Middle frontal gyrus (tissue), 1 donor: ENCODE measurements at regions not wholly inside any gene's neighbourhood (a gene's known extent, or its start where the extent isn't known, plus 50 kb on each side); places are given as distances from the start of the nearest gene placed in this dataset.

ENCODE experiments used
- DNase-seq: peaks from one replicate; pipeline ENCODE4 v3.0.0-alpha.2; 2015; ENCODE audit warnings: low spot score; ENCODE audit errors: extremely low spot score

DNA sequence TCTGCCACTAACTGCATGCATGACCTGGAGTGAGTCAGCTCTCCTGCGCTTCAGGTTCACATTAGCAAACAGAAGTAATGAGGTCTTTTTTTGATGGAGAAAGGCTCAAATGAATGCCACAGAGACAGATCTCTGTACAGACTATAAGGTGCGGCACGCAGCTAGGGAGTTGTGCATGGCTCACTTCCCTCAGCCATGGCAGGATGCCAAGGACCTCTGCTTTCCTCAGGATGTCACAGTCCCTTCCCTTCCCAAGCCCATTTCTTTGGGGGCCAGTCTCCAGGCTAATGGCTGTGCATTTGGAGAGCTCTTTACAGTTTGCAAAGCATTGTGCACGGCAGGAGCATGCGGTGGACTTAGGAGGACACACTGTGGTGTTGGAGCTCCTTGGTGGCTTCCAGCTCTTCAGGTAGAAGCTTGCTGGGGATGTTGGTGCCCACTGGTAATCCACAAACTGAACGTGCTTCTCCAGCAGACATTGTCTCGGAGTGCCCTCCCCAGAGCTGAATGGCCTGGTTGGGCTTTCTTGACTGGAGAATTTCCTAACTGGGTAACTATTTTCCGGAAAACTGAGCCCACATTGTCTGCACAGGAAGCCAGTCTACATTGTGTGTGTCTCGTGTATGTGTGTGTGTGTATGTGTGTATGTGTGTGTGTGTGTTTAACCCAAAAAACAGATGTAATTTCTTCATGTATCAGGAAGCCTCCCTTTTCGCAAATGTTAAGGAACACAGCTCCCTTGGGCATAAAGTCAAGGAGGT is 172.5 kb upstream of the TLE3 start:
- no peak for DNase-seq

DNA sequence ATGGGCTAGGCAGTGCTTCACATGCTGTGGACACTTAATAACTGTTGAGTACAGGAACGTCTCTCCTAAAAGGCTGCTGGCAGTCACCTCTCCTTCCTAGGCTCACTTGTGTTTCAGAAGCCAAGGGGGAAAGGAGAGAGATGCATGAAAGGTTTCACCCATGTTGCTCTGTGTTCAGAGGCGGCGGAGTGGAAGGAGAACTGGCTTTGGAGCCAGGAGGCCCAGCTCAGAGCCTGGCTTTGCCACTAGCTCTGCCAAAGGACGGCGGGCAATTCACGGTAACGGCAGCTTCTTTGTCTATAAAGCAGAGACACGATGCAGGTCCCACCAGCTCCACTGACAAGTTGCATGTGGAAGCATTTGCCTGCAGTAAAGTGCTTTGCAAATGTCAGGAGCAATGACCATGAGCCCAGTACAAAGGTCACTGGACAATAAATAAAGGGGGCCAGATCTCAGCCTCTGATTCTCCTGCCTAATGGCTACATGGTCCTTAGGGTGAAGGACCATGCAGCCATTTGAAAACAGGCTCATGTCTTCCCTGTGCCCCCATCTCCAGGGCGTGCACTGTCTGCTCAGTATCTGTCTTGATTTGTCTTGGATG is 171.7 kb upstream of the TLE3 start:
- no peak for DNase-seq

DNA sequence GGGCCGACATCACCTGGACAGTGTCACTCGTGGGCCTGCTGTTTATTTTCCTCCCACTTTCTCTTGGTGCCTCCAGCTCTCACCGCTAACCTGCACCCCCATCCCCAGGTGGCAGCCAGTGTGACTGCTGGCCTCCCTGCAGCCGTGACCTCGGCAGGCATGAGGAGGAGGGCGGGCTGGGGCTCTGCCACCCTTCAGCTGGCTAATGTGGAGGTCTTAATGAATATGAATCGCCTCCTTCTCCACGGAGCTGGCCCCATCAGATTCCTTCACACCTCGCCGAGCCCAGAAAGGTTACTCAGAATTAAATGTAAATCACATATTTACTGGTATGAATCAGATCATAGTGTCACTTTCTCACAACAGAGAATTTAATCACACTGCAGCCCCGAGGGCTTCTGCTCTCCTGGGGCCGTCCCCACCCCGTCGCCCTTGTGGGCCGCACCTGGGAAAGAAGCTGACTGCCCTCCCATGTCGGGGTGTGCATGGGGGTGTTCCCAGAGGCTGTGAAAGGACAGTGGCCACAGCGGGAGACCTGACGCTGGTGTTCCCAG is 171.1 kb upstream of the TLE3 start:
- DNase-seq = no peak

DNA sequence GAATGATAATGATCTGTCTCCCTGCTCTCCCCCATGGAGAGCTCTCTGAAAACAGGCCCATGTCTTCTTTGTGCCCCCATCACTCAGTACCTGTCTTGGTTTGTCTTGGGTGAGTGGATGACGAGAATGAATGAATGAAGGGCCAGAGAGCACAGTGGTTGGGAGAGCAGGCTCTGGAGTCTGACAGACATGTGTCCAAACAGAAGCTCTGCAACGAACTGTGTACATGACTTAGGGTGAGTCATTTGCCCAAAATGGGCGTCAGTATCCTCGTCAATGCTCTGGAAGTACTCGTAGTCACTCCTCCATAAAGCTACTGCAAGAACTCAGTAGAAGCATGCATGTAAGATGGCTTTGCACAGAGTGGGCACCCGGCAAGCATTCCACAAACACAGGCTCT is 170.2 kb upstream of the TLE3 start:
- no peak for DNase-seq

DNA sequence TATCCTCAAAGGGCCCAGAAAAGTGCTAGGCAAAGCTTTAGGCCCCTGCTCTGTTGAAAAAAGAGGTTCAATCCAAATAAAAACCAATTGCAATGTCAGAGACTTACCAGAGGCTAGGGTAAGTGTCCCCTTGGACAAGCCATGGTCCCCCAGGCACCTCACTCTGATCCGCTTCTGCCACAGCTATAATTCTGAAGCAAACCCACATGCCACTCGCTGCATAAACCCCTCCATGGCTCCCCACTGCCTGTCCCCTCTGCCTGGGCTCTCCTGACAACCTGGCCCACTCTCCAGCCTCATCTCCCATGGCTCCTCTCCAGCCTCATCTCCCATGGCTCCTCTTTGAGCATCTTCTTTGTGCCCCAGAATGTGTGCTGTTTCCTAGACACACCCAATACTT is 169.6 kb upstream of the TLE3 start:
- no peak for DNase-seq

DNA sequence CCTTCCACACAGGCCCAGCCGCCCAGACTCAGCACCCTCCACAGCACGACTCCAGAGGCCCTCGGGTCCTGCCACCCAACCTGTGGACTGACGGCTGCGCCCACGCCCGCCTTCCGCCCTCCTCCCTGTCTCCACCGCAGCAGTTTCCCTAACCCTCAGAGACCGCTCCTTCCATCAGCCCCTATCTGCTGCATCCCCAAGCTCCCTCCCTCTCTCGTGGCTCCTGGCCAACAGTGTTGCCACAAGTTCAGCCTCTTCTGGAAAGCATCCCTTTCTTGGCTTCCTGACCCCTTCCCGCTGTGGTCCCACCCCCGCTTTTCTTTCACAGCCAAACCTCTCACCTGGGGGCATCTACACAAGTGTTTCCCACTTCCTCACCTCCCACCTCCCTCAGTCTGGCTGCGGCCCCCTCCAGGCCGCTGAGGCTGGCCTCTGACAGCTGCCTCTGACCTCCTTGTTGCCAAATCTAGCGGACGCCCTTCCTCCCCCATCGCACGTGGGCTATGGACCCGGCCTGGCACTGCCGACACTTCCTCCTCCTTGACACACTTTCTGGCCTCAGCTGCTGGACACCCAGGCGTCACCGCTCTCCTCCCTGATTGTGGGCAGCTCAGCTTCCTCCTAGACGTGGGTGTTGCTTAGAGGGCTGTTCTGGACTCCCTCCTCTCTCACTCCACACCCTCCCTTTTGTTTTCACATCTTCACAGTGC is 168.8 kb upstream of the TLE3 start:
- DNase-seq = no peak

GRCh38 chr15:70265986-70266385 is 168.3 kb upstream of the TLE3 start:
- DNase-seq = no peak

DNA sequence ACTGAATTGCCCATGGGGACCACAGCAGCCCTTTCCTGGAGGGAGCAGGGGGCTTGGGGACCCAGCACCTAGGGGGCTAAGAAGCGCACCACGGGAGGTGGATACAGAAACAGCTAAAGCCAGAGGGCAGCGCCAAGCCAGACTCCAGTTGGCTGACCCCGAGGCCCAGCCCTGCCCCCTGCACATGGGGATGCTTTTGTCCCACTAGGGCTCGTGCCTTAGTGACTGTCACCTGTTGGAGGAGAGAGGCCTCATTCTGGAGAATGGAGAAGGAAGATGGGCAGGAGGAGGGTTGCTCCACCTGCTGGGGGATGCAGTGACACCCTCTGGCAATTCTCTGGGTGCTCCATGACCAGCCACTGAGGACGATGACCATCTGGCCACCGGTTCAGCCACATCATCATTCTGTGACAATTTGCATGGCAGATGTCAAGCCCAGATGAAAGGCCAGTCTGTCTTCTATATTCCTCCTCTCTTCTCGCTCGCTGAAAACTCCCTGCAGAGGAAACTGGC is 167.8 kb upstream of the TLE3 start:
- no peak for DNase-seq

DNA sequence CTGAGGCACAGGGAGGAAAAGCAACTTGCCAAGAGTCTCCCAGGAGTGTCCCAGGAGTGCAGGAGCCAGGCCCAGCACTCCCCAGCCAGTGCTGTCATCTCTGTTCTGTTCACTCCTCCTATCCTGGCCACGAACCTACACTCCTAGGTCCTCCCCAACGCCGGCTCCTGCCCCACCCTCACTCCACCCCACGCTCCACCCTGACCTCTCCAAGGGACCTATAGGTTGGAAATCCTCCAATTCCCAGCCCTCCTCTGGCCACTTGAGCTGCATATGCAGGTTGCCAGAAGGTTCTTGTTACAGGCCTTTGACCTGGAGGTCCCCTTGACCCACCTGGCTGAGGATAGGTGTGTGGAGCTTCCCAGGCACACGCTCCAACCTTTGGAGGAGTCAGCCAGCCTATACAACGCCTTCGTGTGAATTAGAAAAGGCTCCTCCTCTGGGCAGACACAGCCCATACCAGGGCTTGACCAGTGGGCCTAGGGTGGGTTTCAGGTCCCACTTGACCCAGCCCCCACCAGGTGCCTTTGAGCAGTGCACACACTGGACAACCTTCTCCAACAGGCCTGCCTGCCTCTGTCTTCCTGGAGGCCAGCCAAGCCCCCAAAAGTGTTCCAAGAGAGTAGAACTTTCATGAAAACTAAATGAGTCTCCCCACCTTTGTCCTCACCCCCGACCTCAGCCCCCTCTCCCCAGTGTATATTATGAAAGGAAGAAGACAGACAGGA is 167.2 kb upstream of the TLE3 start:
- no peak for DNase-seq

DNA sequence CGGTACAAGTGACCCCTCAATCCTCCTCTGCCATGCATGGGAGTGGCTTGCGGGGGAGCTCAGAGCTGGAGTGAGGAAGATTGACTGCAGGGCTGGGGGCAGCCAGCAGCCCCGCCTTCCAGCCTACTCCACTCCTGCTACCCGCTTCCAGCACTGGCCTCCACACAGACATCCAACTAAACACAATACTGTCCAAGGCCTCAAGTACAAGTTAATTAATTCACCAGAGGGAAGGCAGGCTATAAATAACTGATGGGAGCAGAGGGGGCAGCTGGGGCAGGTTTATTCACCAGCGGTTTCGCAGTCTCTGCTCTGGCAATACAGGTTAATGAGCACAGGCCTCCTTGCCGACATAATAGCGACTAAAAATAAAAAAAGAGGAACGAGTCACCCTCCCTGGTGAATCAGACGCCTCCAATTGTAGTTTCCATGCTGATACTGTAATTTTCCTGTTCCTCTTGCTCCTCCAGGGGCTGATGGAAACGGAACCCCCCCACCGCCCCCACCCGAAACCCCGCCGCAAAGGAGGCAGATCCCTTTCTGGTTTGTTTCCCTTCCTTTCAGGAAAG is 166.4 kb upstream of the TLE3 start:
- no peak for DNase-seq

DNA sequence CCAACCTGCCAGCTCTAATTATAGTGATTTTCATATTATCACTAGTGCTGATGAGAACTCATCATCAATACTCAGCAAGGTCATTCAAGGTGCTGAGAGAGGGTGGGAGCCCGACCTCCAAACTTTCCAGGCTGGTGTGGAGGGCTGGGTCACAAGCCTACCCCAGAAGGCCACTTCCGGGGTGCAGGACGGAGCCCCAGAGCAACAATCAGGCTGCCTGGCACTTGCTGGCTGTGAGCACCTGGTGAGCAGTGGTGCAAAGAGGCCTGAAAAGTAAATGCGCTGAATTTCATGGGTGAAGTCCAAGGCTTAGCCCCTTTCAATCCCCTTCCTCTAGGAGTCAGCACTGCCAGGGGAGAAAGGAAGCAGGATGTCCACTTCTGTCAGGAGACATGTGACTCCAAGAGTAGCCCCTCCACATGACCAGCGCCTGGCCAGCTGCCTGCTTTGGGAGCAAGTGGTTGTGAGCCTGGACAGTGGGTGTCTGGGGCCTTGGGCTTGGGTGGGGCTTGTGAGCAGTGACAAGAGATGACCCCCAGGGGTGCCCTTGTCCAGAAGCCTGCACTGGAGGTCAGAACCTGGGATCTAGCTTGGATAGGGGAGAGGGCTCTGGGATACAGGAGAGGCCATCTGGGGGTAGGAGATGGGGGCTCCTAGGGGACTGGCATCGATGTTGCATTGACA is 165.0 kb upstream of the TLE3 start:
- no peak for DNase-seq

DNA sequence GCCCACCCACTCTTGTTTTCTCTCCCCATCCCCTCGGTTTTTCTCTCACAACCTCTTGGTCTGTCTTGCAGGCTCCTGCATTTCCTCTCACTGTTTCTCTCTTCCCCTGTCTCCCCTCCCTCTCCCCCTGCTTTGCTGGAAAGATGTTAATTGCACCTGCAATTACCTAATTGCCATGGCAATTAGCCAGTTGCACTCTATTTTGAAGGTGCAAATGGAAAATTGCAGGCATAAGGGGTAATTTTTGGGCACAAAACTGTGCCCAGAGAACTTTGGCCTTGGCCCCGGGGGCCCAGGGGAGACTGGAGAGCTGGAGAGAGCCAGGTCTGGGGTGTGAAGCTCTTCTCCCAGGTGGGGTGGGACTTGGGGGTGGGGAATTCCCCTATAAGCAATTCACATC is 164.5 kb upstream of the TLE3 start:
- DNase-seq = no peak

- DNase-seq = no peak
Measured at GRCh38 chr15:70261083-70261482, 163.4 kb upstream of the TLE3 start.

GRCh38 chr15:70260580-70260979 is 162.9 kb upstream of the TLE3 start:
- DNase-seq = no peak

GRCh38 chr15:70259640-70260508 is 162.2 kb upstream of the TLE3 start:
- DNase-seq = no peak

GRCh38 chr15:70259028-70259424 is 161.3 kb upstream of the TLE3 start:
- DNase-seq = no peak

- no peak for DNase-seq
Measured at GRCh38 chr15:70258369-70259027, 160.8 kb upstream of the TLE3 start.

DNA sequence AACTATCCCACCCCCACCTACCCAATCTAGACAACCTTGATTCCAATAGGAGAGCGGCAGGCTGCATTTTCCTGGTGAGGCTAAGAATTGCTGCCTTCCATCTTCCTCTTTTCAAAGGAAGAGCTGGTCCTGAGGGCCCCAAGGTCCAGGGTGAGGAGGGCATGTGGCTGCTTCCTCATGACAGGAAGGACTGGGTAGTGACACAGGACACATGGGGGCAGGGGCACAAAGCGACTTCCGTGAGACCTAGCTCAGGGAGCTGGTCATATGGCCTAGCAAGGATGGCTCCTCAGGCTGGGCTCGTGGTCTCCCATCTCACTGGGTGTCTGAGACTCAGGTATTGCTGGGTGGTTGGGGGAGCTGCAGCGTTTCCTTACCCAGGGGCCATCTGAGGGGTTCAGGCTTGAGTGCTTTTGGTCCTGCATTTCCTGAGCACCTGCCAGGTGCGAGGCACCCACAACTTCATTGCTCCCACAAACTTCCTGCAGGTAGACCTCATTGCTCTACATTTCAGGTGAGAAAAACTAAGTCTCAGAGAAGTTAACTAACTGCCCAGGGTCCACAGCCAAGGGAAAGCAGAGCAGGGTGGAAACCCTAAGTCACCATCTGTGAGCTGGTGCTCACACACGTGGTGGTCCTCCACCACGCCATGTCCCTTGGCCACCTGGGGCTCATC is 160.0 kb upstream of the TLE3 start:
- no peak for DNase-seq
